ENCODE measurements at regions not wholly inside any gene's neighbourhood (a gene's known extent, or its start where the extent isn't known, plus 50 kb on each side); places are given as distances from the start of the nearest gene placed in this dataset.

GRCh38 chr20:19839053-19839452, 81.0 kb downstream of the RIN2 start:
- no peak for TF ChIP-seq GATA2 (IDR thresholded peaks at IDR 0.05; ENCODE audit: low read depth, low read length)
- no peak for TF ChIP-seq GATA3 (IDR thresholded peaks at IDR 0.05; ENCODE audit: low read depth, low read length)

All from SH-SY5Y (cell line).